ENCODE measurements at regions not wholly inside any gene's neighbourhood (a gene's known extent, or its start where the extent isn't known, plus 50 kb on each side); places are given as distances from the start of the nearest gene placed in this dataset.

- Mint-ChIP-seq H3K27me3 (ENCODE audit: unreplicated experiment) (peaks cover 70% of the 10 kb centered on the region), H3K36me3 (ENCODE audit: unreplicated experiment) (no peaks in the 10 kb centered on the region), H3K4me1 (ENCODE audit: unreplicated experiment) (no peaks in the 10 kb centered on the region), H3K4me3 (ENCODE audit: unreplicated experiment) (no peak overlapping the region), H3K27ac (ENCODE audit: unreplicated experiment) (no peak overlapping the region), H3K9me3 (ENCODE audit: unreplicated experiment) (no peaks in the 10 kb centered on the region)
- no peak for DNase-seq (ENCODE audit: extremely low spot score, unreplicated experiment)
- no peak for TF ChIP-seq CTCF (IDR thresholded peaks at IDR 0.05)
Observed at GRCh38 chr13:76503291-76503690, 382.9 kb downstream of the KCTD12 start.

- peaks cover 67% of the 10 kb centered on the region for H3K27me3 Mint-ChIP-seq (ENCODE audit: unreplicated experiment)
- H3K36me3 Mint-ChIP-seq (ENCODE audit: unreplicated experiment), result no peaks in the 10 kb centered on the region
- TF ChIP-seq CTCF (IDR thresholded peaks at IDR 0.05), result no peak
- no peaks in the 10 kb centered on the region for H3K9me3 Mint-ChIP-seq (ENCODE audit: unreplicated experiment)
- no peak overlapping the region for H3K4me3 Mint-ChIP-seq (ENCODE audit: unreplicated experiment)
- no peaks in the 10 kb centered on the region for H3K4me1 Mint-ChIP-seq (ENCODE audit: unreplicated experiment)
- no peak for DNase-seq (ENCODE audit: extremely low spot score, unreplicated experiment)
- H3K27ac Mint-ChIP-seq (ENCODE audit: unreplicated experiment), result no peak overlapping the region
Observed at GRCh38 chr13:76500894-76501293, 385.3 kb downstream of the KCTD12 start.

- H3K27me3 Mint-ChIP-seq (ENCODE audit: unreplicated experiment), result peaks cover 59% of the 10 kb centered on the region
- H3K4me1 Mint-ChIP-seq (ENCODE audit: unreplicated experiment), result no peaks in the 10 kb centered on the region
- no peak for DNase-seq (ENCODE audit: extremely low spot score, unreplicated experiment)
- H3K27ac Mint-ChIP-seq (ENCODE audit: unreplicated experiment), result no peak overlapping the region
- TF ChIP-seq CTCF (IDR thresholded peaks at IDR 0.05), result no peak
- H3K36me3 Mint-ChIP-seq (ENCODE audit: unreplicated experiment), result no peaks in the 10 kb centered on the region
- no peaks in the 10 kb centered on the region for H3K9me3 Mint-ChIP-seq (ENCODE audit: unreplicated experiment)
- no peak overlapping the region for H3K4me3 Mint-ChIP-seq (ENCODE audit: unreplicated experiment)
Observed at GRCh38 chr13:76499891-76500290, 386.3 kb downstream of the KCTD12 start.

- H3K4me1 Mint-ChIP-seq (ENCODE audit: unreplicated experiment), result no peaks in the 10 kb centered on the region
- no peak overlapping the region for H3K4me3 Mint-ChIP-seq (ENCODE audit: unreplicated experiment)
- no peak for TF ChIP-seq CTCF (IDR thresholded peaks at IDR 0.05)
- H3K36me3 Mint-ChIP-seq (ENCODE audit: unreplicated experiment), result no peaks in the 10 kb centered on the region
- H3K9me3 Mint-ChIP-seq (ENCODE audit: unreplicated experiment), result no peaks in the 10 kb centered on the region
- DNase-seq (ENCODE audit: extremely low spot score, unreplicated experiment), result no peak
- no peak overlapping the region for H3K27ac Mint-ChIP-seq (ENCODE audit: unreplicated experiment)
- peaks cover 22% of the 10 kb centered on the region for H3K27me3 Mint-ChIP-seq (ENCODE audit: unreplicated experiment)
Observed at GRCh38 chr13:76489274-76489673, 396.9 kb downstream of the KCTD12 start.

- no peaks in the 10 kb centered on the region for H3K4me1 Mint-ChIP-seq (ENCODE audit: unreplicated experiment)
- H3K4me3 Mint-ChIP-seq (ENCODE audit: unreplicated experiment), result no peak overlapping the region
- DNase-seq (ENCODE audit: extremely low spot score, unreplicated experiment), result no peak
- H3K27ac Mint-ChIP-seq (ENCODE audit: unreplicated experiment), result no peak overlapping the region
- no peak for TF ChIP-seq CTCF (IDR thresholded peaks at IDR 0.05)
- peaks cover 3% of the 10 kb centered on the region for H3K9me3 Mint-ChIP-seq (ENCODE audit: unreplicated experiment)
- H3K36me3 Mint-ChIP-seq (ENCODE audit: unreplicated experiment), result no peaks in the 10 kb centered on the region
- H3K27me3 Mint-ChIP-seq (ENCODE audit: unreplicated experiment), result peaks cover 4% of the 10 kb centered on the region
Observed at GRCh38 chr13:76481738-76482137, 404.5 kb downstream of the KCTD12 start.
